Cardiac septum (tissue), 1 donor: ENCODE measurements at regions not wholly inside any gene's neighbourhood (a gene's known extent, or its start where the extent isn't known, plus 50 kb on each side); places are given as distances from the start of the nearest gene placed in this dataset.
"Not testable (repeated sequence)": the region's sequence is repeated elsewhere in the genome, so short reads cannot be mapped to it uniquely, and the experiment has no call there.

Experiments
- DNase-seq: peaks from one replicate; pipeline ENCODE4 v3.0.0-alpha.2; 2020; ENCODE audit warnings: low spot score
- intact Hi-C: fragments of 100-400 bp; cut with DNase I; formaldehyde crosslinking; loops from one replicate; pipeline ENCODE4 v1.14.0; 2022
- donor health status: DM: no; HTN: no; CAD: no.

DNA sequence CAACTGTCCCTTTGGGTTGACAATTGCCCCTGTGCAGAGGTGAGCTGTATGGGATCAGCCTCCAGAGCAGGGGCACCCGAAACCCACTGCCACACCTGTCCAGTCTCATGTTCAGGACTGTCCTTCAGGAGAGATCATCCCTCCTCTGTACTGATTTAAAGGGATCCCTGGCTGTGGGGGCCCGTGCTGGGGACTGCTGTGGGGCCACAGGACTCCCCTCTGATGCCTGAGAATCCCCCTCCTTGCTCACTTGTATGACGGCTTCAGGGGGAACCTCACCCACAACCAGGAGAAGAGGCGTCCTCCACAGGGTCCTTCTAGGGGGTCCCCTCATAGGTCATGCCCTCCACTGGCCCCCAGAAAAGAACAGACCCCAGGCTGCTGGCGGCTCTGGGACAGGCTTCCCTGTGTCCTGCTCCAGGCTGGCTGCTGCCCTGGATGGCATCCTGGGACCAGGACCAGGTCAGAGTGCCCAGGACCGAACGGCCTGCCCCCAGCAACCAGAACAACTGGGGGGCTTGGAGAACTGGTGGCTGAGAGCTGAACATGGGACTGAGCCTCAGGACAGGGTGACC lies 77.5 kb upstream of the ACTRT2 start:
- intact Hi-C loops, result no loop called here
- no peak for DNase-seq

DNA sequence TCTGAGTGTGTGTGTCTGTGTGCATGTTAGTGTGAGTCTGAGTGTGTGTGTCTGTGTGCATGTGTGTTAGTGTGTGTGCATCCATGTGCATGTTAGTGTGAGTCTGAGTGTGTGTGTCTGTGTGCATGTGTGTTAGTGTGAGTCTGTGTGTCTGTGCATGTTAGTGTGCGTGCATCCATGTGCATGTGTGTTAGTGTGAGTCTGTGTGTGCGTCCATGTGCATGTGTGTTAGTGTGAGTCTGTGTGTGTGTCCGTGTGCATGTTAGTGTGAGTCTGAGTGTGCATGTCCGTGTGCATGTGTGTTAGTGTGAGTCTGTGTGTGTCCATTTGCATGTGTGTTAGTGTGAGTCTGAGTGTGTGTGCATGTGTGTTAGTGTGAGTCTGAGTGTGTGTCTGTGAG lies 76.6 kb upstream of the ACTRT2 start:
- intact Hi-C loops, result no loop called here
- DNase-seq, result no peak

DNA sequence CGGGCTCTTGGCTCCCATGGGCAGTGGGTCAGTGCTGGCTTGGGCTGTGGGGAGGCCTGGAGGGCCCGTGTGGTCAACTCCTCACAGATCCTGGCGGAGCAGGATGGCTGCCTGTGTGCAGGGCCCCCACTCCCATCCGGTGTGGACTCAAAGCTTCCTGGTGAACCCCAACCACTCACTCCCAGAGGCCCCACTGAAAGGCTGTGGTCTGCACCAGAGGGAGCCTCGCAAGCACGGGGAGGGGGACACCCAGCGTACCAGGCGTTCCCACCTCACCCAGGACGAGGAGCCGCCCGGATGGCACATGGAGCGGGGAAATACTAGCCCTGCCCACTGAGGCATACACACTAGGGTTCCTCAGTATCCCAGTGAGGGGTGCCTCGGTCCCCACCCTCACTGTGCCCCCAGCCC lies 75.4 kb upstream of the ACTRT2 start:
- no peak for DNase-seq

DNA sequence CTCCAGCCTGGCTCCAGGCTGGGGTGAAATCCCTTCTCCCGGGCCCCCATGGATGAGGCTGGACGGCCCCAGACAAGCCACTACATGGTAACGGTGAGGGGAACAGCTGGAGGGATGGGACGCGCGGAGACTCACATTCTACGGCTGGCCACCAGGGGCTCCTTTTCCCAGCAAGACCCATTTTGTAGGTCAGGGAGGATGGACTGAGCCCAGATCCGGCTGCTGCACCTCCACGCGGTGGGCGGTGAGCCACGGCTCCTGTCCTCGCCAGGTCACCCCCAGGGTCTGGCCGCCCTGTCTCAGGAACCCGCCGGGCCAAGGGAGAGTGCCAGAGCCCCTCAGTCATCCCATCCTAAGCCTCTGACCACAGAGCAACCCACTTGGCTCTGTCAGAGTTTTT lies 75.0 kb upstream of the ACTRT2 start:
- DNase-seq, result no peak
- intact Hi-C loops, result no loop called here

More for the DNA sequence above, 75.4 kb upstream of the ACTRT2 start:
- intact Hi-C loops, result no loop called here

DNA sequence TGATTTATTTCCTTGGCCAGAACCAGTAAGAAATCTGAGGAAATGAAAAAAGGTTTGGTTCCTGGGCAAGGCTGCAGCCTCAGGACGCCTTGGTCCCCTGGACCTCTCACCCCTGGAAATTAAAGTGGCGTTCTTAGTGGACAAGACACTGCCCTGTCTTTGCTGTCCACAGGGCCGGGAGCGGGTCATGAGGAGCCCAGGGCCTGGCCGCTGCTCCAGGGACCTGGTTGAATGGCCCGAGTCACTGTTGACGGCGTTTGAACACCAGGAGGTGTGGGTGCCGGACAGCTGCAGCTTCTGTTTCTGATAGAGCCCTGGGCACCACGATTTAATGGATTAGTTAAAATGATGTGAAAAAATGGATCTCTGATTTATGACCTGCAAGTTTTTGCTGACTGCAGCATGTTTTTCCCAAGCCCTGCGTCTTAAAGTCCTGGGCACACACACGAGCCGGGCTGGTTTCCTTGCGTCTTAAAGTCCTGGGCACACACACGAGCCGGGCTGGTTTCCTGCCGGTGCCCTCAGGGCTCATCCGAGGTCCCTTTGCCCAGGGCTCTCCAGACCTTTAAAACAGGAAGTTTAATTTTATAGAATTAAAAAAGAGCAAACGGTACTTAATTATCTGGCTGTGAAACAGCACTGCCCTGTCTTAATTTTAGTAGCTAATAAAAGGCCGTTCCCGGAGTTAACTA lies 74.1 kb upstream of the ACTRT2 start:
- intact Hi-C loops, result no loop called here
- no peak for DNase-seq

DNA sequence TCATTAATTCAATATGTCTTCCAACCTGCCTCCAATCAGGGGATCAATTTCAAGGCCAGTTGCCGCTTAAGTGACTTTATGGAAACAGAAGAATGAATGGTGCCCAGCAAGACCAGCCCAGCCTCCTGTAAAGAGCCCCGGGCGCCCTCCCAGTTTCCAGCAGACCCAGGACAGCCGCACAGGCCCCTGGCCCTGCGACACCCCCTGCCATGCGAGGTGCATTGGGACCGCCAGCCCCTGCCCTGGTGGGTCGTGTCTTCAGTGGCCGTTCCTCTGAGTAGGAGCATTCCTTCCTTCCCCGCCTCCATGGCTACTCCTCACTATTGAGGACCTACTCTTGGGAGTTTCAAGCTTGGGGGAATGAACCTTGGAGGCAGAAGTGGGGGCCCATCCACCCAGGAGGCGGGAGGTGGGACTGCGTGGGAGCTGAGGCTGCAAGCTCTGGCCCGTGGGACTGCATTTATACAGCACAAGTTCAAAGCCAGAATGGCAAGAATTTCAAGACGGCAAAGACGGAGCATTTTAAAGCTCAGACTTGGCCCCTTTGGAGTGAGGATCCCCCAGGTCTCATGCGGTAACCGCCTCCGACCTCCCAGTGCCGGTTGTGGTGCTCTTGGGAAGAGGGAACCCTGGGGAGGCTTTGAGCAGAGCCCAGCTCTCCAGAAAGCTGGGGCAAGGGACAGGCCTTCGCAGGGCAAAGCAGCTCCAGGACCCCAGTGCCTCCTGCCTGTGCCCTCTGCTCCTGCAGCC lies 73.1 kb upstream of the ACTRT2 start:
- intact Hi-C loops, result no loop called here
- no peak for DNase-seq

DNA sequence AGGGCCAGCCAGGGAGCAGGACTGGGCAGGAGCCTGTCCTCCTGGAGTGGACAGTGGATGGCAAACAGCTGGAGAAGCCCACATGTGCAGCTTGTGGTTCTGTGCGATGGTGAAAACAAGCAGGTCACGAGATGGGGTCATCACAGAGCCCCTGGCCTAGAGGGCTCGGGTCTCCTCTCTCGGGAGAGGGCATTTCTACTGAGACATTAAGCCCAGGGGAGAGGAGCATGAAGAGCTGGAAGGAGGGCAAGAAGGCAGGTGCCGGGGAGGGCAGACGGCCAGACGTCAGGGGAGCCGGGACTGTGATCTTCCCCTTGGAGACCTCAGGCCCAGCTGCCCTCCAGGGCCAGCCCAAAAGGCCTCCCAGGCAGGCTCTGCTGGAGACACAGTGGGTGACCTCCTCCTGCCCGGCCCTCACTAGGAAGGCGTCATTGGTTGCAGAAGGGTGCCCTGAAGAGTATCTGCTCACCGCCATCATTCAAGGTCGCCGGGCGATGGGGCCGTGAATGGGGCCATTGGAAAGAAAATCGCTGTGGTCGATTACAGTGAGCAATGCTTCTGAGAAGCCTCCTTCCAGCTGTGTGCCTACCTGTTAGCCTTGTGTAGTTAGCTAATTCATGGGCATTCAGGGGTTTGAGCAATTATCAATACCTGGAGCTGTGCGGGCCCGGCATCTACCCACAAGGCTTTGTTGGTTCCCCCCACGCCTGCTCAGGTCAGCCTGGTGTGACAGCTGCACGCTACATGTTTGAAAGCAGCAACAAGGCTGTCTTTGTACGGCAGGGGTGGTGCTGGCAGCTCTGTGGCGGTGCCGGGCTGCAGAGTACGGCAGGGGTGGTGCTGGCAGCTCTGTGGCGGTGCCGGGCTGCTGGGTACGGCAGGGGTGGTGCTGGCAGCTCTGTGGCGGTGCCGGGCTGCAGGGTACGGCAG lies 72.3 kb upstream of the ACTRT2 start:
- DNase-seq, result no peak
- intact Hi-C loops, result no loop called here

DNA sequence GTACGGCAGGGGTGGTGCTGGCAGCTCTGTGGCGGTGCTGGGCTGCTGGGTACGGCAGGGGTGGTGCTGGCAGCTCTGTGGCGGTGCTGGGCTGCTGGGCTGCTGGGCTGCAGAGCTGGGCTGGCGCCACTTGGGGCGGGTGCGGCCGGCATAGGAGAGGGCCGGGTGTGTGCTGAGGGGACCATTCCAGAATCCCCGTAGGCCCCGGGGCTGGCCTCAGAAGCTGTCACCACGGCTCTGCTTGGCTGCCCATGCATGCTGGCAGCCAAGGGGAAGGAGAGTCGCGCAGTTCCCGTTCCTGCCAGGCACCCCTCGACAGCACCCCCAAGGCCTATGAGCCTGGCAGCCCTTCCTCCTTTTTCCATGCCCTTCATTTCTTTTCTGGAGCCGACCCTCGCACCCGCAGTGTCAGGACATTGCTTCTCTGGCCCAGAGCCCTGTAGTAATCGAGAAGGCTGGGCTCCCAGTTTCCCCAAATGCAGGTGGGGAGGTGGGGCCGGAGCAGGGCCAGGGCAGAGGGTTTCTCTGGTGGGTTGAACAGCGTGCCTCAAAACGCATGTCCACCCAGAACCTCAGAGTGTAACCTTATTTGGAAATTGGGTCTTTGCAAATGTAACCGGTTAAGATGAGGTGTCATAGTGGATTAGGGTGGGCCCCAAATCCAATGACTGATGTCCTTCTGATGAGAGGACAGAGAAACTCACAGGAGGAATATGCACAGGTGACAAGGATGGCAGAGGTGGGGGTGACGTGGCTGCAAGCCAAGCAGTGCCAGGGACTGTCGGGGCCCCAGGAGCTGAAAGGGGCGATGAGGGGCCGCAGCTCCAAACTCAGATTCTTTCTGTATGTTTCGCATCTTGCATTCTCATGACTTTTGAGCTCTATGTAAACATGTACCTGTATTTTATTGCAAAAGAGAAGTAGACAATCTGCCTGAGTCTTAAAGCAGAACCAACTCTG lies 71.0 kb upstream of the ACTRT2 start:
- no peak for DNase-seq
- intact Hi-C loops, result no loop called here

DNA sequence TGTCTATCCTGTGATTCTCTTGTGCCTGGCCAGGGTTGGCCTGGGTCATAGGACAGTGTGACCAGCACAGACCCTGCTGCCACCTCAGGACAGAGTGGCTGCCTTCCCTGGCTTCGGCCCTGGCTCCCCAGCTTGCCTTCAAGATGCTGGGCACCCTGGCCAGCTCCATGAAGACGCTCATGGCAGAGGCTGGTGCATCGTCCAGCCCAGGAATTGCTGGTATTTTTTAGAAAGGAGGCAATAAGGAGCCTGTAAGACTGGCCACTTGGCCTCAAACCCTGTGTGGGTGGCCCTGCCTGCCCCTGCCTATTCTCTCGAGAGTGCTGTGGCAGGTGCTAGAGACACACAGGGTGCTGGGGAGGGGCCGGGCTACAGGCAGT lies 70.4 kb upstream of the ACTRT2 start:
- DNase-seq, result no peak
- intact Hi-C loops, result no loop called here

DNA sequence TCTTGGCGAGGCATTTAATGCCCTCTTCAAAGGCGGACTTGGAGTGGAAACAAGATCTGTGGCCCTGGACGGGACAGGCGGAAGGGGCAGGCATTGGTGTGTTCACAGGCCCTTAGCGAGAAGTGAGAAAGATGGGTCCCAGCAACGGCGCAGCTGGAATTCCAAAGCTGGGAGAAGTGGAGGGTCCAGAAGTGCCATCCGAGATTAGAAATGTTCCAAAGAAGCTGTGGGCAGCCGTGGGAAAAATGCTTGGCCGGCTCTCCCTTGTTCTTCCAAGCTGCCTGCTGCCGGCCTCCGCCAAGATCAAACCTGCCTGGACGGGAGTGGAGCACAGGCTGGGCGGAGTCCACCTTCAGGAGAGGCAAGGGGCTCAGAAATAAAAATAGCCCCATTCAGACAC lies 69.4 kb upstream of the ACTRT2 start:
- intact Hi-C loops, result no loop called here
- DNase-seq, result no peak

DNA sequence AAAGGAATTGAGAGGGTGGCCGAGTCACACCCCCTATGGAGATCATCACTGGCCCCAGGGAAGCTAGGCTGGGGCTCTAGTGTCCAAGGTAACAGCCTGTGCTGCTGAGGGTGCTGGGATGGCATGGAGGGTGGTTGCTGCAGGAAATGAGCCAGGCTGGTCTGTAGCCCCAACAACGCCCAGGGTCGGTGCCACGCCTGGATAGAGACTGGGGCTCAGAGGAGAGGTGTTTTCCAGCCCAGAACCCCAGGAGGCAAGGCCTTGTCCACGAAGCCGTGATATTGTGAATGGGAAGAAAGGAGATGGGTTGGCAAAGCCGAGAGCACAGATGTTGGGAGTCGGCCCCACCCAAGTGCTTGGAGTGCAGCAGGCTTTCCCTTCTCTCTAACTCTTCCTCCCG lies 68.9 kb upstream of the ACTRT2 start:
- no peak for DNase-seq
- intact Hi-C loops, result no loop called here

DNA sequence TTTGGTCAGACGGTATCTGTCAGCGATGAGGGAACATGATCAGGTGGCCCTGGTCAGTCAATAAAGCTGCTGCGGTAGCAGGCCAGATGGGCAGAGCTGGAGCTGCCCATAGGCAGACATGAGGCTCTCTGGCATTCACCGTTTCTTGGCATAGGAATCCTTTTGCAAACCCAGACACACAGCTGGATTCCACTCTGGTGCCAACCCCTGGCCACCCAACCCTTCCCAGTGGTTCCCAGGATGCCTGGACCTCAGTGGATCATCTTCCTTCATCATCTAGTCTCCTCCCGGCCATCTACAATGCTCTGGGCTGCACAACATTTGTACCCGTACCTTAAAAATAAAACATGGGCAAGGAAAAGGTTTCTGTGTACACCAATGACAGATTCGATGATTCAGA lies 68.3 kb upstream of the ACTRT2 start:
- no peak for DNase-seq
- intact Hi-C loops, result no loop called here

DNA sequence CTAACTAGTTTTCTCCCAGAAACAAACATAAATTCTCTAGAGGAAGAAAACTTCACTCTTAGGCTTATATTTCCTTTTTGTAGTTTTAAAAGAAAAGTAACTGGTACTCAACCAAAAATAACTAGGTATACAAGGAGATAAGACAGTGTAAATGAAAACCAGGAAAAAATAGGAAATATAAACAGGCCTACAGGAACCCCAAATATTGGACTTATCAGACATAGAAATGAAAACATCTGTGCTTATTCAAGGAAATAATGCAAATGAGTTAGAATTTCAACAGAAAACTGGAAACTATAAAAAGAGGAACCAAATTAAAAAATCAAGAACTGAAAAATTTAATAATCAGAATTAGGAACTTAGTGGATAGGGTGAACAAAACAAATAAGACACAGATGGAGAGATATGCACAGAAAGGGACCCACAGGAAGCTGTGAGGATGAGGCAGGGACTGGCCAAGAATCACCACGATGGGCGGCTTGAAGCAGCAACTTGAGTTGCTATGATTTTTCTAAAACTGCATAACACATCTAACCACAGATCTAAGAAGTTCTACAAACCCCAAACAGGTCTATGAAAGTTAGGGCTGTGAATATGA lies 67.5 kb upstream of the ACTRT2 start:
- DNase-seq, result no peak
- intact Hi-C loops, result no loop called here

DNA sequence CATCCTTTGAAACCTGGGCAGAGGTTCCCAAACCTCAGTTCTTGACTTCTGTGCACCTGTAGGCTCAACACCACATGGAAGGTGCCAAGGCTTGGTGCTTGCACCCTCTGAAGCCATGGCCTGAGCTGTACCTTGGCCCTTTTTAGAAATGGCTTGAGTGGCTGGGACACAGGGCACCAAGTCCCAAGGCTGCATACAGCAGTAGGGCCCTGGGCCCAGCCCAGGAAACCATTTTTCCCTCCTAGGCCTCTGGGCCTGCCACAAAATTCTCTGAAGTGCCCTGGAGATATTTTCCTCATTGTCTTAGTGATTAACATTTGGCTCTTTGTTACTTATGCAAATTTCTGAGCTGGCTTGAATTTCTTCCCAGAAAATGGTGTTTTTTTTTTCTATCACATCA lies 65.6 kb upstream of the ACTRT2 start:
- DNase-seq, result no peak
- intact Hi-C loops, result no loop called here

DNA sequence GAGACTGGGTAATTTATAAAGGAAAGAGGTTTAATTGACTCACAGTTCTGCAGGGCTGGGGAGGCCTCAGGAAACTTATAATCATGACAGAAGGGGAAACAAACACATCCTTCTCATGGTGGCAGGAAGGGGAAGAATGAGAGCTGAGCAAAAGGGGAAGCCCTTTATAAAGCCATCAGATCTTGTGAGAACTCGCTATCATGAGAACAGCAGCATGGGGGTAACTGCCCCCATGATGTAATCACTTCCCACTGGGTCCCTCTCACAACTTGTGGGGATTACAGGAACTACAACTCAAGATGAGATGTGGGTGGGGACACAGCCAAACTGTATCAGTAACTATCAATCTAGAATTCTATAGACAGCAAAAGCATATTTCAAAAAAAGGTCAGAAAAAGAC lies 64.7 kb upstream of the ACTRT2 start:
- no peak for DNase-seq
- intact Hi-C loops, result no loop called here

DNA sequence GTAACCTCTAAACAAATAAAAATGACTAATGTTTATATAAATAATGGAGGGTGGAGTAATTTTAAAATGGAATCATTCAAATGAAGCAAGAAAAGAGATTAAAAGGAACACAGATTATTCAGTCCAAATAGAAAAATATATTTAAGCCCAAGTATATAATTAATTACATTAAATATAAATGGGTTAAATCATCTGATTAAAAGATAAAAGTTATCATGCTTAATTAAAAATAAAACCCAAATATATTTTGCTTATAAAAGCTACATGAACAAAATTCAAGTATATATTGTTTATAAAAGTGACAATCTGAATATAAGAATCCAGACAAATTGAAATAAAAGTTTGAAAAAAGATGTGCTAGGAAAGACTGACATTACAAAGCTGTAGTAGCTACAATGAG lies 63.9 kb upstream of the ACTRT2 start:
- intact Hi-C loops, result no loop called here

DNA sequence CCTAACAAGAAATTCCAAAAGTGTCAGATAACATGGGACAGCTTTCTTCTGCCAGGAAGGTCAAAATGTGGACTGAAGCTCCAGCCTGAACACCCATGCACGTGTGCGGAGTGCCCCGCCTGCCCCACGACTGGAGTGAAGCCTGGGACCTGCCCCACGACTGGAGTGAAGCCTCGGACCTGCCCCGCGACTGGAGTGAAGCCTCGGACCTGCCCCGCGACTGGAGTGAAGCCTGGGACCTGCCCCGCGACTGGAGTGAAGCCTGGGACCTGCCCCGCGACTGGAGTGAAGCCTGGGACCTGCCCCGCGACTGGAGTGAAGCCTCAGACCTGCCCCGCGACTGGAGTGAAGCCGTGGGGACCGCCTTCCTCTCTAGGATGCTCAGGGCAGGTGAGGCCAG lies 61.4 kb upstream of the ACTRT2 start:
- DNase-seq, intact Hi-C loops: not testable (repeated sequence)

More for the DNA sequence above, 63.9 kb upstream of the ACTRT2 start:
- no peak for DNase-seq

DNA sequence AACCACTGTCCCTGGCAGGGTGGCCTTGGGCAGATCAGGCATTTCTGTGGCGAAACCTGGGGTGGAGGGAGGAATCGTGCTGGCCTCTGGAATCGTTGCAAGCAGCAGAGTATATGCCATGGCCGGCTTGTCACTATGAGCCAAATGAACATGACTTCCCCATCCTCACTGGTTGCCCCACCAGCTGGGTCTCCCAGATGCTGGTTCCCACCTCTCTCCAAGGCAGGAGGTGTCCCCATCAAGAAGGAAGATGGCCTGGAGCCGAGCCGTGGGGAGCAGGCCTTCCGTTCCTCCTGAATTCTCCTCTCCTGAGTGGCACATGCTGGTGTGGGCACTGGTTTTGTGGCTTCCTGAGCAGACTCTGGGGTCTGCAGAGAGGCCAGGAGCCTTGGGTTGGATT lies 60.2 kb upstream of the ACTRT2 start:
- no peak for DNase-seq
- intact Hi-C loops, result no loop called here

DNA sequence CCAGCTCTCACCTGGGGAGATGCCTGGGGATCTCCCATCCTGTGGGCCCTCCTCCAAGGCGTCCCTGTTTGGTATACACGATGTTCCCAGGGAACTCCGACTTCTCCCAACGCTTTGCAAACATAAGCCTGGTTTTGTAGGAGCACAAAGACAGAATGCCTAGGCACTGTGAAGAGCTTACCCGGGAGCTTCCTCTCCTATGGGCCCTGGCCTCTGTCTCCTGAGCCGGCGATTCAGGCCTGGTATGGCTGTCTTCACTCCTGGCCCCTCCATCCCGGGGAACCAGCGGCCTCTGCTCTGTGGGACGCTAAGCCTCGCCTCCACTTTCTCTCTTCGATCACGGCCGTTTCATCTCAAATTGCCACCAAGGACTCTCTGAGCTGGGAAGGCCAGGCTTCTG lies 59.6 kb upstream of the ACTRT2 start:
- intact Hi-C loops, result no loop called here
- DNase-seq, result no peak
